ENCODE measurements at regions not wholly inside any gene's neighbourhood (a gene's known extent, or its start where the extent isn't known, plus 50 kb on each side); places are given as distances from the start of the nearest gene placed in this dataset.

- POLR2A ChIA-PET (ENCODE audit: unreplicated experiment): no interaction called here
- TF ChIP-seq POLR2A (IDR thresholded peaks at IDR 0.05; ENCODE audit: low read depth, low read length) (no peak), BHLHE40 (IDR thresholded peaks at IDR 0.05; ENCODE audit: low read depth, low read length) (no peak), MXI1 (IDR thresholded peaks at IDR 0.05; ENCODE audit: borderline replicate concordance, low read depth, low read length) (no peak), RFX5 (IDR thresholded peaks at IDR 0.05; ENCODE audit: low read depth, low read length) (no peak), FOS (IDR thresholded peaks at IDR 0.05; ENCODE audit: low read depth, low read length) (no peak), CEBPB (IDR thresholded peaks at IDR 0.05; ENCODE audit: low read depth, low read length) (no peak), MAZ (IDR thresholded peaks at IDR 0.05; ENCODE audit: borderline replicate concordance, low read depth, low read length) (no peak), RCOR1 (IDR thresholded peaks at IDR 0.05; ENCODE audit: insufficient replicate concordance, low read length) (no peak), NFE2L2 (IDR thresholded peaks at IDR 0.05; ENCODE audit: low read depth, low read length) (no peak), USF2 (IDR thresholded peaks at IDR 0.05; ENCODE audit: low read depth, low read length) (no peak), ELK1 (IDR thresholded peaks at IDR 0.05; ENCODE audit: borderline replicate concordance, low read depth, low read length) (no peak), CTCF (conservative IDR thresholded peaks at IDR 0.05; ENCODE audit: low read depth, low read length) (no peak), MAFK (IDR thresholded peaks at IDR 0.05; ENCODE audit: low read depth, low read length) (no peak), RAD21 (IDR thresholded peaks at IDR 0.05; ENCODE audit: low read length) (no peak), CHD1 (IDR thresholded peaks at IDR 0.05; ENCODE audit: low read depth, low read length) (no peak)
- in situ Hi-C loops (cut with MboI; ENCODE audit: low sequenced_read_pairs) (no loop called here), intact Hi-C loops (cut with micrococcal nuclease) (no loop called here), dilution Hi-C loops (cut with HindIII; ENCODE audit: low sequenced_read_pairs, unreplicated experiment) (no loop called here)
- no CpG with 5 or more reads among the region's 1 CpG for WGBS, 2 experiments (ENCODE audit: extremely low coverage in 2 of 2, insufficient read length in 1 of 2)
- no peak overlapping the region for H3K14ac ChIP-seq (replicated peaks; ENCODE audit: low read depth, low read length)
- no peaks in the 10 kb centered on the region for H3K79me1 ChIP-seq (ENCODE audit: low read depth in 1 of 2, low read length in 2 of 2)
- no peak overlapping the region for H2BK5ac ChIP-seq (ENCODE audit: low read depth, low read length, poor library complexity, severe bottlenecking)
- H4K20me1 ChIP-seq (ENCODE audit: insufficient read depth, low read length): no peaks in the 10 kb centered on the region
- DNase-seq: no peak
- H3K4me2 ChIP-seq (ENCODE audit: low read depth, low read length): no peak overlapping the region
- H4K91ac ChIP-seq (ENCODE audit: insufficient read depth, low read depth, low read length): no peak overlapping the region
- H2AK9ac ChIP-seq (replicated peaks; ENCODE audit: low read depth, low read length, poor library complexity): no peak overlapping the region
- H3K27me3 ChIP-seq (ENCODE audit: control insufficient read depth, insufficient read depth, low read length): no peaks in the 10 kb centered on the region
- H2AFZ ChIP-seq (replicated peaks; ENCODE audit: low read length, poor library complexity): no peak overlapping the region
- no peak overlapping the region for H3K18ac ChIP-seq (ENCODE audit: low read depth, low read length)
- no peak overlapping the region for H3K27ac ChIP-seq (ENCODE audit: insufficient read depth, low read length)
- H3K9me3 ChIP-seq (ENCODE audit: control insufficient read depth, insufficient read depth, low read length): peaks cover 2% of the 10 kb centered on the region; the same call in 1 of the 2 replicates
- H3K4me3 ChIP-seq (ENCODE audit: insufficient read depth, low read depth, low read length): no peak overlapping the region
- no peak overlapping the region for H3K9ac ChIP-seq (ENCODE audit: low read depth, low read length)
- no peaks in the 10 kb centered on the region for H3K36me3 ChIP-seq (ENCODE audit: control insufficient read depth, insufficient read depth, low read length)
- H2BK20ac ChIP-seq (ENCODE audit: low read depth, low read length): no peak overlapping the region
- H3K4ac ChIP-seq (ENCODE audit: low read depth, low read length): no peak overlapping the region
- no peaks in the 10 kb centered on the region for H3K4me1 ChIP-seq (ENCODE audit: control insufficient read depth, insufficient read depth, low read length)
- no peak overlapping the region for H4K8ac ChIP-seq (ENCODE audit: low read depth in 2 of 2, low read length in 2 of 2)
- H3K56ac ChIP-seq (ENCODE audit: extremely low read depth, insufficient read depth, low read length): no peak overlapping the region
- no peak overlapping the region for H2BK120ac ChIP-seq (ENCODE audit: low read depth, low read length)
- CTCF ChIA-PET: interaction anchor here (0.6 kb wide), 1 partner anchor 16 kb away, joined by 3 read pairs; no protein-coding TSS in a partner anchor
- no peak overlapping the region for H2BK15ac ChIP-seq (ENCODE audit: low read depth, low read length)
- no TSS peak for BruUV-seq (replicated peaks)
- no peak for ATAC-seq (ENCODE audit: low read depth)
- H3K23ac ChIP-seq (ENCODE audit: low read depth, low read length): no peak overlapping the region
- no peak overlapping the region for H4K5ac ChIP-seq (ENCODE audit: low read depth, low read length)
- no peaks in the 10 kb centered on the region for H3K9me1 ChIP-seq (ENCODE audit: insufficient read depth, low read length)
- no peak overlapping the region for H2AK5ac ChIP-seq (ENCODE audit: low read depth, low read length)
These were observed 109.7 kb upstream of the KCNJ3 start for GRCh38 chr2:154588838-154589237.
